WTC11 (cell line): ENCODE measurements at regions not wholly inside any gene's neighbourhood (a gene's known extent, or its start where the extent isn't known, plus 50 kb on each side); places are given as distances from the start of the nearest gene placed in this dataset.

ENCODE experiments used
- ATAC-seq: fragments of 200-7000 bp; cut with Tn5 transposase; 2 replicates; pipeline ENCODE4 v1.10.0; 2021; ENCODE audit warnings: mild to moderate bottlenecking, moderate library complexity
- CTCF ChIA-PET: fragments of 300-600 bp; sonication (Branson Sonifier 250); formaldehyde crosslinking; loops from one replicate; lab custom pipeline; 2021; ENCODE audit warnings: antibody characterized with exemption; lab: Charles Lee
- POLR2A ChIA-PET: fragments of 350-600 bp; sonication (Branson Sonifier 250); formaldehyde crosslinking; loops from one replicate; lab custom pipeline; 2021; ENCODE audit warnings: antibody characterized with exemption; lab: Charles Lee
- DNase-seq: peaks from one replicate; pipeline ENCODE4 v3.0.0; 2021; ENCODE audit warnings: low spot score
- H3K27ac Mint-ChIP-seq: 2 replicates; pipeline ENCODE4 v1.8.0; 2021; ENCODE audit warnings: mixed read lengths
- H3K27me3 Mint-ChIP-seq: 2 replicates; pipeline ENCODE4 v1.8.0; 2021; ENCODE audit warnings: low read depth, mild to moderate bottlenecking, moderate library complexity, mixed read lengths
- H3K36me3 Mint-ChIP-seq: 2 replicates; pipeline ENCODE4 v1.8.0; 2021; ENCODE audit warnings: mixed read lengths
- H3K4me1 Mint-ChIP-seq: 2 replicates; pipeline ENCODE4 v1.8.0; 2022; ENCODE audit warnings: mixed read lengths
- H3K4me3 Mint-ChIP-seq: 2 replicates; pipeline ENCODE4 v1.8.0; 2021; ENCODE audit warnings: mild to moderate bottlenecking, moderate library complexity, mixed read lengths
- H3K9me3 Mint-ChIP-seq: 2 replicates; pipeline ENCODE4 v1.8.0; 2021; ENCODE audit warnings: mixed read lengths
- CREB1 ChIP-seq: sonication (generic); formaldehyde crosslinking; IDR thresholded peaks from 2 replicates; pipeline ENCODE4 v1.8.0; 2023; ENCODE audit warnings: mild to moderate bottlenecking, missing genetic modification reagents
- ESRRA ChIP-seq: sonication (generic); formaldehyde crosslinking; IDR thresholded peaks from 2 replicates; pipeline ENCODE4 v1.8.1; 2022; ENCODE audit warnings: mild to moderate bottlenecking, missing genetic modification reagents, borderline replicate concordance
- FOXP1 ChIP-seq: sonication (generic); formaldehyde crosslinking; IDR thresholded peaks from 2 replicates; pipeline ENCODE4 v1.8.0; 2022; ENCODE audit warnings: missing genetic modification reagents, mild to moderate bottlenecking, moderate library complexity, borderline replicate concordance
- FOXP4 ChIP-seq: sonication (generic); formaldehyde crosslinking; IDR thresholded peaks from 2 replicates; pipeline ENCODE4 v1.8.0; 2022; ENCODE audit warnings: mild to moderate bottlenecking, missing genetic modification reagents
- MXD4 ChIP-seq: fragments of 250-450 bp; sonication (Bioruptor Pico); IDR thresholded peaks from 2 replicates; pipeline ENCODE4 v1.8.0; 2021; ENCODE audit warnings: mild to moderate bottlenecking, moderate library complexity, borderline replicate concordance
- NFE2L1 ChIP-seq: sonication (generic); formaldehyde crosslinking; IDR thresholded peaks from 2 replicates; pipeline ENCODE4 v1.8.1; 2023; ENCODE audit warnings: missing genetic modification reagents
- NFYB ChIP-seq: sonication (generic); formaldehyde crosslinking; conservative IDR thresholded peaks from 2 replicates; pipeline ENCODE4 v1.8.0; 2022; ENCODE audit warnings: low read depth, missing genetic modification reagents
- PREB ChIP-seq: sonication (generic); formaldehyde crosslinking; IDR thresholded peaks from 2 replicates; pipeline ENCODE4 v1.8.1; 2022; ENCODE audit warnings: mild to moderate bottlenecking, missing genetic modification reagents, moderate library complexity, borderline replicate concordance
- SOX15 ChIP-seq: fragments of 250-450 bp; sonication (Bioruptor Pico); IDR thresholded peaks from 2 replicates; pipeline ENCODE4 v1.9.0; 2021; ENCODE audit warnings: mild to moderate bottlenecking
- SP1 ChIP-seq: sonication (generic); formaldehyde crosslinking; conservative IDR thresholded peaks from 2 replicates; pipeline ENCODE4 v1.8.1; 2022; ENCODE audit warnings: missing genetic modification reagents
- TEAD1 ChIP-seq: sonication (generic); formaldehyde crosslinking; IDR thresholded peaks from 2 replicates; pipeline ENCODE4 v1.8.0; 2022; ENCODE audit warnings: mild to moderate bottlenecking, missing genetic modification reagents
- ZMAT4 ChIP-seq: fragments of 250-450 bp; sonication (Bioruptor Pico); IDR thresholded peaks from 2 replicates; pipeline ENCODE4 v1.9.0; 2021; ENCODE audit warnings: mild to moderate bottlenecking
- ZNF121 ChIP-seq: sonication (generic); formaldehyde crosslinking; IDR thresholded peaks from 2 replicates; pipeline ENCODE4 v1.8.0; 2023; ENCODE audit warnings: missing genetic modification reagents
- ZNF263 ChIP-seq: sonication (generic); formaldehyde crosslinking; IDR thresholded peaks from 2 replicates; pipeline ENCODE4 v1.8.1; 2022; ENCODE audit warnings: low read depth, mild to moderate bottlenecking, moderate library complexity, missing genetic modification reagents
- ZNF396 ChIP-seq: fragments of 250-450 bp; sonication (Bioruptor Pico); IDR thresholded peaks from 2 replicates; pipeline ENCODE4 v1.8.0; 2021; ENCODE audit warnings: mild to moderate bottlenecking, moderate library complexity, borderline replicate concordance
- ZNF512 ChIP-seq: sonication (generic); formaldehyde crosslinking; IDR thresholded peaks from 2 replicates; pipeline ENCODE4 v1.8.1; 2022; ENCODE audit warnings: missing genetic modification reagents, borderline replicate concordance
- ZSCAN18 ChIP-seq: fragments of 250-450 bp; sonication (Bioruptor Pico); IDR thresholded peaks from 2 replicates; pipeline ENCODE4 v2.1.2; 2022; ENCODE audit warnings: mild to moderate bottlenecking, moderate library complexity
- TF ChIP-seq, protein P1 (sequence below): sonication (generic); formaldehyde crosslinking; IDR thresholded peaks from 2 replicates; pipeline ENCODE4 v1.8.0; 2022; ENCODE audit warnings: mild to moderate bottlenecking, missing genetic modification reagents
- TF ChIP-seq, protein P2 (sequence below): sonication (generic); formaldehyde crosslinking; IDR thresholded peaks from 2 replicates; pipeline ENCODE4 v1.8.1; 2023; ENCODE audit warnings: mild to moderate bottlenecking, missing genetic modification reagents
- TF ChIP-seq, protein P3 (sequence below): sonication (generic); formaldehyde crosslinking; IDR thresholded peaks from 2 replicates; pipeline ENCODE4 v1.8.0; 2022; ENCODE audit warnings: missing genetic modification reagents

DNA sequence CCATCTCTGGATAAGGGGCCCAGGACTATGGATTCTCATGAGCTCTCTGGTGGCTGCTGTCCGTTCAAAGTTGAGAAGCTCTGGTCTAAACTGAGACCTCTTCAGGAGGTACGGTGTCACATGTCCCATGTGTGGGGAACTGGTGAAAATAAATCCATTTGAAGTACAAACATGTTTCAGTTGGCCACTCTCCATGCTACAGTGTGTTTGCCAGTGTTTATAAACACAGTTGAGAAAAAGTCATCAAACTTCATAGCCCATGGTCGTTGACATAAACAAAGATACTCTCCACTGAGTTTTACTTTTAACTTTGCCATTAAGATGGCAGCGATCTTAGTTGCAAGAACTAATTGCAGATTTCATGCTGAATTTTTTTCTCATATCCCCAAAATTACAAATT is 72.8 kb downstream of the PSMG1 start:
- ChIA-PET POLR2A (no interaction called here), CTCF (interaction anchor here (0.5 kb wide), 1 partner anchor 27 kb away, joined by 4 read pairs; no protein-coding TSS in a partner anchor)
- H3K9me3 Mint-ChIP-seq, result no peaks in the 10 kb centered on the region
- ATAC-seq (no peak), DNase-seq (no peak)
- peaks cover under 1% of the 10 kb centered on the region for H3K4me1 Mint-ChIP-seq
- no peak overlapping the region for H3K4me3 Mint-ChIP-seq
- H3K27me3 Mint-ChIP-seq, result no peaks in the 10 kb centered on the region; the same call in 1 of the 2 replicates
- no peak overlapping the region for H3K27ac Mint-ChIP-seq
- H3K36me3 Mint-ChIP-seq, result no peaks in the 10 kb centered on the region
- TF ChIP-seq SP1 (no peak), TEAD1 (no peak), ZNF396 (no peak), PREB (no peak), SOX15 (no peak), NFE2L1 (no peak), CREB1 (CRISPR knock-in tag) (no peak), FOXP1 (CRISPR knock-in tag) (no peak), MXD4 (CRISPR knock-in tag) (no peak), ESRRA (CRISPR knock-in tag) (no peak), ZSCAN18 (no peak), ZNF512 (CRISPR knock-in tag) (no peak), ZNF121 (CRISPR knock-in tag) (no peak), FOXP4 (no peak), NFYB (CRISPR knock-in tag) (no peak), ZMAT4 (CRISPR knock-in tag) (no peak), ZNF263 (CRISPR knock-in tag) (no peak)
- TF ChIP-seq, protein P1, sequence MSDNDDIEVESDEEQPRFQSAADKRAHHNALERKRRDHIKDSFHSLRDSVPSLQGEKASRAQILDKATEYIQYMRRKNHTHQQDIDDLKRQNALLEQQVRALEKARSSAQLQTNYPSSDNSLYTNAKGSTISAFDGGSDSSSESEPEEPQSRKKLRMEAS (CRISPR knock-in tag), result no peak
- TF ChIP-seq, protein P2, sequence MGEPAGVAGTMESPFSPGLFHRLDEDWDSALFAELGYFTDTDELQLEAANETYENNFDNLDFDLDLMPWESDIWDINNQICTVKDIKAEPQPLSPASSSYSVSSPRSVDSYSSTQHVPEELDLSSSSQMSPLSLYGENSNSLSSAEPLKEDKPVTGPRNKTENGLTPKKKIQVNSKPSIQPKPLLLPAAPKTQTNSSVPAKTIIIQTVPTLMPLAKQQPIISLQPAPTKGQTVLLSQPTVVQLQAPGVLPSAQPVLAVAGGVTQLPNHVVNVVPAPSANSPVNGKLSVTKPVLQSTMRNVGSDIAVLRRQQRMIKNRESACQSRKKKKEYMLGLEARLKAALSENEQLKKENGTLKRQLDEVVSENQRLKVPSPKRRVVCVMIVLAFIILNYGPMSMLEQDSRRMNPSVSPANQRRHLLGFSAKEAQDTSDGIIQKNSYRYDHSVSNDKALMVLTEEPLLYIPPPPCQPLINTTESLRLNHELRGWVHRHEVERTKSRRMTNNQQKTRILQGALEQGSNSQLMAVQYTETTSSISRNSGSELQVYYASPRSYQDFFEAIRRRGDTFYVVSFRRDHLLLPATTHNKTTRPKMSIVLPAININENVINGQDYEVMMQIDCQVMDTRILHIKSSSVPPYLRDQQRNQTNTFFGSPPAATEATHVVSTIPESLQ (CRISPR knock-in tag), result no peak
- TF ChIP-seq, protein P3, sequence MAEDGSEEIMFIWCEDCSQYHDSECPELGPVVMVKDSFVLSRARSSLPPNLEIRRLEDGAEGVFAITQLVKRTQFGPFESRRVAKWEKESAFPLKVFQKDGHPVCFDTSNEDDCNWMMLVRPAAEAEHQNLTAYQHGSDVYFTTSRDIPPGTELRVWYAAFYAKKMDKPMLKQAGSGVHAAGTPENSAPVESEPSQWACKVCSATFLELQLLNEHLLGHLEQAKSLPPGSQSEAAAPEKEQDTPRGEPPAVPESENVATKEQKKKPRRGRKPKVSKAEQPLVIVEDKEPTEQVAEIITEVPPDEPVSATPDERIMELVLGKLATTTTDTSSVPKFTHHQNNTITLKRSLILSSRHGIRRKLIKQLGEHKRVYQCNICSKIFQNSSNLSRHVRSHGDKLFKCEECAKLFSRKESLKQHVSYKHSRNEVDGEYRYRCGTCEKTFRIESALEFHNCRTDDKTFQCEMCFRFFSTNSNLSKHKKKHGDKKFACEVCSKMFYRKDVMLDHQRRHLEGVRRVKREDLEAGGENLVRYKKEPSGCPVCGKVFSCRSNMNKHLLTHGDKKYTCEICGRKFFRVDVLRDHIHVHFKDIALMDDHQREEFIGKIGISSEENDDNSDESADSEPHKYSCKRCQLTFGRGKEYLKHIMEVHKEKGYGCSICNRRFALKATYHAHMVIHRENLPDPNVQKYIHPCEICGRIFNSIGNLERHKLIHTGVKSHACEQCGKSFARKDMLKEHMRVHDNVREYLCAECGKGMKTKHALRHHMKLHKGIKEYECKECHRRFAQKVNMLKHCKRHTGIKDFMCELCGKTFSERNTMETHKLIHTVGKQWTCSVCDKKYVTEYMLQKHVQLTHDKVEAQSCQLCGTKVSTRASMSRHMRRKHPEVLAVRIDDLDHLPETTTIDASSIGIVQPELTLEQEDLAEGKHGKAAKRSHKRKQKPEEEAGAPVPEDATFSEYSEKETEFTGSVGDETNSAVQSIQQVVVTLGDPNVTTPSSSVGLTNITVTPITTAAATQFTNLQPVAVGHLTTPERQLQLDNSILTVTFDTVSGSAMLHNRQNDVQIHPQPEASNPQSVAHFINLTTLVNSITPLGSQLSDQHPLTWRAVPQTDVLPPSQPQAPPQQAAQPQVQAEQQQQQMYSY (CRISPR knock-in tag), result no peak
